Smooth muscle cell (in vitro differentiated cells): ENCODE measurements at regions not wholly inside any gene's neighbourhood (a gene's known extent, or its start where the extent isn't known, plus 50 kb on each side); places are given as distances from the start of the nearest gene placed in this dataset.
A peak's percentile ranks its signal among the peaks of the same experiment; 100 is the strongest.

ENCODE experiments used
- DNase-seq: peaks from one replicate; lab custom pipeline; 2025; ENCODE audit not compliant: unreplicated experiment; lab: John Stamatoyannopoulos, UW
- H2AFZ ChIP-seq: fragments of 200-600 bp; sonication (generic); 2 replicates; pipeline ENCODE4 v1.6.0; 2016; ENCODE audit warnings: antibody characterized with exemption, low read depth, mild to moderate bottlenecking
- H3F3A ChIP-seq: fragments of 200-600 bp; sonication (generic); 2 replicates; pipeline ENCODE4 v1.6.0; 2017; ENCODE audit warnings: antibody characterized with exemption, low read depth
- H3K27ac ChIP-seq: fragments of 200-600 bp; sonication (generic); 2 replicates; pipeline ENCODE4 v1.5.1; 2016; ENCODE audit warnings: low read depth, mild to moderate bottlenecking
- H3K27me3 ChIP-seq: fragments of 200-600 bp; sonication (generic); 2 replicates; pipeline ENCODE4 v1.6.1; 2016; ENCODE audit warnings: low read depth, mild to moderate bottlenecking
- H3K36me3 ChIP-seq: fragments of 200-600 bp; sonication (generic); 2 replicates; pipeline ENCODE4 v1.5.1; 2016; ENCODE audit warnings: low read depth
- H3K4me1 ChIP-seq: fragments of 200-600 bp; sonication (generic); 2 replicates; pipeline ENCODE4 v1.5.1; 2016; ENCODE audit warnings: low read depth
- H3K4me2 ChIP-seq: fragments of 200-600 bp; sonication (generic); 2 replicates; pipeline ENCODE4 v1.6.0; 2016; ENCODE audit warnings: mild to moderate bottlenecking
- H3K4me3 ChIP-seq: fragments of 200-600 bp; sonication (generic); 2 replicates; pipeline ENCODE4 v1.5.1; 2016; ENCODE audit warnings: mild to moderate bottlenecking
- H3K79me2 ChIP-seq: fragments of 200-600 bp; sonication (generic); 2 replicates; pipeline ENCODE4 v1.6.0; 2016; ENCODE audit warnings: low read depth, mild to moderate bottlenecking
- H3K9ac ChIP-seq: fragments of 200-600 bp; sonication (generic); 2 replicates; pipeline ENCODE4 v1.6.0; 2016; ENCODE audit warnings: low read depth
- H3K9me3 ChIP-seq: fragments of 200-600 bp; sonication (generic); replicated peaks from 2 replicates; pipeline ENCODE4 v1.5.1; 2016; ENCODE audit warnings: low read depth
- H4K20me1 ChIP-seq: fragments of 200-600 bp; sonication (generic); 2 replicates; pipeline ENCODE4 v1.6.0; 2016; ENCODE audit warnings: low read depth
- CTCF ChIP-seq: fragments of 200-600 bp; sonication (generic); IDR thresholded peaks from 2 replicates; pipeline ENCODE4 v1.5.1; 2017; ENCODE audit warnings: borderline replicate concordance, mild to moderate bottlenecking, antibody characterized with exemption; ENCODE audit not compliant: insufficient read depth, poor library complexity, severe bottlenecking
- WGBS: methylation state at CpG from one replicate; pipeline ENCODE4 v1.1.7; 2016; ENCODE audit warnings: low lambda C conversion rate; 5-methylcytosine and 5-hydroxymethylcytosine counted together

GRCh38 chr1:239457491-239458143 lies 71.2 kb downstream of the CHRM3 start:
- Histone ChIP-seq H3K4me2 (peak overlapping the region; percentile 56), H3K4me1 (no peaks in the 10 kb centered on the region), H3K36me3 (no peaks in the 10 kb centered on the region), H3F3A (no peaks in the 10 kb centered on the region), H3K79me2 (no peaks in the 10 kb centered on the region), H3K4me3 (no peak overlapping the region), H2AFZ (no peak overlapping the region), H3K27ac (peak overlapping the region; percentile 59), H3K27me3 (no peaks in the 10 kb centered on the region), H3K9ac (no peak overlapping the region), H4K20me1 (no peaks in the 10 kb centered on the region), H3K9me3 (no peaks in the 10 kb centered on the region)
- no peak for TF ChIP-seq CTCF
- 55% methylated on average over 4 of the region's 4 CpGs for WGBS
- DNase-seq: no peak

- H4K20me1 ChIP-seq: no peaks in the 10 kb centered on the region
- no peak overlapping the region for H2AFZ ChIP-seq
- H3F3A ChIP-seq: no peaks in the 10 kb centered on the region
- no peak for DNase-seq
- TF ChIP-seq CTCF: no peak
- H3K79me2 ChIP-seq: no peaks in the 10 kb centered on the region
- peak overlapping the region; percentile 56 for H3K4me2 ChIP-seq
- peak overlapping the region; percentile 59 for H3K27ac ChIP-seq
- H3K9ac ChIP-seq: no peak overlapping the region
- no peaks in the 10 kb centered on the region for H3K4me1 ChIP-seq
- H3K36me3 ChIP-seq: no peaks in the 10 kb centered on the region
- H3K9me3 ChIP-seq: no peaks in the 10 kb centered on the region
- 43% methylated on average over 4 of the region's 4 CpGs for WGBS
- no peaks in the 10 kb centered on the region for H3K27me3 ChIP-seq
- no peak overlapping the region for H3K4me3 ChIP-seq
These were observed 71.8 kb downstream of the CHRM3 start for GRCh38 chr1:239458144-239458500.

- no peak overlapping the region for H3K4me3 ChIP-seq
- TF ChIP-seq CTCF: no peak
- no peaks in the 10 kb centered on the region for H3K36me3 ChIP-seq
- H4K20me1 ChIP-seq: no peaks in the 10 kb centered on the region
- no peaks in the 10 kb centered on the region for H3K27me3 ChIP-seq
- H3K4me1 ChIP-seq: no peaks in the 10 kb centered on the region
- no peak overlapping the region for H3K4me2 ChIP-seq
- H2AFZ ChIP-seq: no peak overlapping the region
- no peaks in the 10 kb centered on the region for H3K79me2 ChIP-seq
- no peaks in the 10 kb centered on the region for H3F3A ChIP-seq
- WGBS: 74% methylated on average over 2 of the region's 2 CpGs
- H3K27ac ChIP-seq: no peak overlapping the region
- H3K9ac ChIP-seq: no peak overlapping the region
- DNase-seq: no peak
- no peaks in the 10 kb centered on the region for H3K9me3 ChIP-seq
These were observed 81.4 kb downstream of the CHRM3 start for GRCh38 chr1:239467730-239468129.

GRCh38 chr1:239478069-239478468 lies 91.7 kb downstream of the CHRM3 start:
- no peaks in the 10 kb centered on the region for H3K4me1 ChIP-seq
- H3K4me3 ChIP-seq: no peak overlapping the region
- no peaks in the 10 kb centered on the region for H3K79me2 ChIP-seq
- no peaks in the 10 kb centered on the region for H3K9me3 ChIP-seq
- no peaks in the 10 kb centered on the region for H3K27me3 ChIP-seq
- no peak for DNase-seq
- TF ChIP-seq CTCF: no peak
- no peak overlapping the region for H2AFZ ChIP-seq
- no peaks in the 10 kb centered on the region for H3K36me3 ChIP-seq
- H4K20me1 ChIP-seq: no peaks in the 10 kb centered on the region
- H3F3A ChIP-seq: no peaks in the 10 kb centered on the region
- H3K27ac ChIP-seq: no peak overlapping the region
- no peak overlapping the region for H3K9ac ChIP-seq
- no peak overlapping the region for H3K4me2 ChIP-seq
